SK-N-MC (cell line): ENCODE measurements at regions not wholly inside any gene's neighbourhood (a gene's known extent, or its start where the extent isn't known, plus 50 kb on each side); places are given as distances from the start of the nearest gene placed in this dataset.
"Not testable (repeated sequence)": the region's sequence is repeated elsewhere in the genome, so short reads cannot be mapped to it uniquely, and the experiment has no call there.

Experiments used
- DNase-seq: peaks from one replicate; pipeline ENCODE4 v3.0.0-alpha.2; 2011; ENCODE audit warnings: low read depth, low spot score
- H3K27ac ChIP-seq: fragments of 200-600 bp; sonication (generic); 2 replicates; pipeline ENCODE4 v1.5.1; 2016; ENCODE audit warnings: mixed run types
- H3K36me3 ChIP-seq: fragments of 200-600 bp; sonication (generic); 2 replicates; pipeline ENCODE4 v1.6.1; 2017; ENCODE audit warnings: antibody characterized with exemption, low read length, mixed read lengths; ENCODE audit not compliant: insufficient read depth
- H3K4me3 ChIP-seq: fragments of 200-600 bp; sonication (generic); 2 replicates; pipeline ENCODE4 v1.5.1; 2016
- H3K9ac ChIP-seq: fragments of 200-600 bp; sonication (generic); 2 replicates; pipeline ENCODE4 v1.8.0; 2017; ENCODE audit warnings: mixed run types, mixed read lengths; ENCODE audit not compliant: insufficient read length
- H3K9me3 ChIP-seq: fragments of 200-600 bp; sonication (generic); 2 replicates; pipeline ENCODE4 v1.6.1; 2017; ENCODE audit warnings: low read depth, mild to moderate bottlenecking, antibody characterized with exemption, low read length, moderate library complexity, mixed read lengths
- EZH2 ChIP-seq: fragments of 200-600 bp; sonication (generic); IDR thresholded peaks from one replicate; pipeline ENCODE4 v1.6.1; 2017; ENCODE audit warnings: antibody characterized with exemption
- FOXP2 ChIP-seq: optimal IDR thresholded peaks from 2 replicates; pipeline ENCODE3; 2011; ENCODE audit warnings: mild to moderate bottlenecking, moderate library complexity; ENCODE audit not compliant: insufficient read depth; ENCODE audit errors: extremely low read length, control extremely low read depth
- POLR2AphosphoS5 ChIP-seq: IDR thresholded peaks from 2 replicates; pipeline ENCODE4 v1.6.1; 2012; ENCODE audit warnings: mild to moderate bottlenecking, low read depth, low read length, borderline replicate concordance

DNA sequence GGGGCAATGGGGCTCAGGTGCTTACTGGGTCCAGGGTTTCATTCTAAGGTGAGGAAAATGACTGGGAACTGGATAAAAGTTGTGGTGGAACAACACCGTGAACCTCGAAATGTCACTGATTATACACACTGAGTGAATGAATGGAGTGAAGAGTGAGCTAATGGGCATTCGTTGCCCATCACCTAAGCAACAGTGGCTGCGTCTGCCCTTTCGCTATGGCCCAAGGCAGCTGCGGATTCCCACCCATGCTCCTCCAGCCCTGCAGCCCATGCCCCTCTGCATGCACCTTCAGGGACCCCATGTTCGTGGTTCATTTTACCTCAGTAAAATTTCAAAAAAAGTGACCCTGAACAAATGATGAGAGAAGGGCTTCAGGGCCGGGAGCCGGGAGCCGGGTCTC is 196.3 kb downstream of the CTTN start:
- TF ChIP-seq FOXP2 (no peak), POLR2AphosphoS5 (no peak), EZH2 (no peak)
- no peaks in the 10 kb centered on the region for H3K9me3 ChIP-seq
- no peaks in the 10 kb centered on the region for H3K36me3 ChIP-seq
- no peak overlapping the region for H3K27ac ChIP-seq
- no peak overlapping the region for H3K4me3 ChIP-seq
- H3K9ac ChIP-seq: no peak overlapping the region
- DNase-seq: no peak

DNA sequence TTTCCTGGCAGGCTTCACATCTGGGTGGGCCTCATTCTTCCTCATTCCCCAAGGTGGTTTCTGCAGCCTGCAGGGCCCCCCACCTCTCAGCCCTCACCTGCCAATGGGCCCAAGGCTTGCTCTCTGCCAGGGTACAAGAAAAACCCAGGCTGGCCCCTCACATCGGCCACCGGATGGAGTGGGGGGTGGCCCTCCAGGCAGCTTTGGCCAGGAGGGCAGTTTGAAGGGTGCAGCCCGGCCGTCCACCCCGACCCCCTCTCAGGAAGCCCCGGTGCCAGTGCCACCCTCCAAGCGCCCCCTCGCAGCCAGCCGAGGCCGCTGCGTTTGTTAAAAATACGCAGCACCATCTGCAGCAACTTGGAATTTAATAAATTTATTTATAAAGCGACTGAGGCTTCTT is 196.7 kb downstream of the CTTN start:
- H3K4me3 ChIP-seq: no peak overlapping the region

DNA sequence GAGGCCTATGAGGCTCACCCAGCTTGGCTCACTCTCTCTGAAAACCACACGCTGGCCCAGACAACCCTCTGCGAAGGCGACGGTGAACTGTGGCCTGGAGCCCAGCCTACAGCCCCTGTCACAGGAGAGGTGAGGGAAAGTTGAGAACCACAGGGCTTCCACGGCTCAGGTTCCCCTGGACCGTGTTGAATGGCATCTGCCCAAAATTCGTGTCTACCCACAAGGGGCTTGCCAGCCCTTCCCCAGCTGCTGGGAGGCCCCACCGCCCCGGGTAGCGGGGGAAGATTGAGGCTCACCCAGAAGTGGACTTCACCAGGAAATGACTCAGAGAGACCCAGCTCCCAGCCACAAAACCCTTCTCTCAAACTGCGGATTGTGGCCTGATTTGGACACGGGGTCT is 197.1 kb downstream of the CTTN start:
- Histone ChIP-seq H3K4me3 (no peak overlapping the region), H3K9me3 (no peaks in the 10 kb centered on the region), H3K36me3 (no peaks in the 10 kb centered on the region), H3K27ac (no peak overlapping the region), H3K9ac (no peak overlapping the region)
- no peak for DNase-seq
- TF ChIP-seq POLR2AphosphoS5: no peak

More for the DNA sequence above, 196.7 kb downstream of the CTTN start:
- H3K36me3 ChIP-seq: no peaks in the 10 kb centered on the region
- no peak for TF ChIP-seq FOXP2
- TF ChIP-seq EZH2: no peak
- TF ChIP-seq POLR2AphosphoS5: no peak
- no peak for DNase-seq
- H3K27ac ChIP-seq: no peak overlapping the region
- H3K9me3 ChIP-seq: no peaks in the 10 kb centered on the region
- H3K9ac ChIP-seq: no peak overlapping the region

GRCh38 chr11:70596091-70596490 is 197.8 kb downstream of the CTTN start:
- no peaks in the 10 kb centered on the region for H3K36me3 ChIP-seq
- no peak overlapping the region for H3K27ac ChIP-seq
- H3K9ac ChIP-seq: no peak overlapping the region
- DNase-seq: no peak
- H3K9me3 ChIP-seq: no peaks in the 10 kb centered on the region
- TF ChIP-seq POLR2AphosphoS5 (no peak), FOXP2 (no peak), EZH2 (no peak)
- H3K4me3 ChIP-seq: no peak overlapping the region

DNA sequence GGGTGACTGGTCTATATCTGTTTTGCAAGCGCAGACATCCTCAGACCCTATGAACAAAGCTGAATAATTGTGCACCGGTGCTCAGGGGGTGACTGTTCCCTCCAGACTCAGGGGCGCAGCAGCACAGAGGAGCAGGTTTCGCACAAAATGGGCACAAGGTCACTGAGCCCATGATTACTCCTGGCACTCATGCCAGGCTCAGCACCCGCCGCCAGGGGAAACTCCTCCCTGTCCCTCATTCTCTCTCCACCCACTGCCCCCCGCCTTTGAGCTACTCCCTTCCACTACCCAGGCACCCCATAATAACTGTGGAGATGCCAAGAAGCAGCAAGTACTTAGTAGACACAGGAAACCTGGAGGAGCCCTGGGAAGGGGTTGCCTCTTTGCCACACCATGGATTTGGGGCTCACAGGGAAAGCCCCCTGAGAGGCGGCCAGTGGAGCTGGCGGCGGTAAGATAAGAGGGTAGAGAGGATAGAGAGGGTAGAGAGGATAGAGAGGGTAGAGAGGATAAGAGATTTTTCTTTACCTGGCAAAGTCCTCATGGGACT is 198.8 kb downstream of the CTTN start:
- no peak for DNase-seq
- no peak overlapping the region for H3K4me3 ChIP-seq
- H3K9me3 ChIP-seq: no peaks in the 10 kb centered on the region
- no peak overlapping the region for H3K9ac ChIP-seq
- no peak overlapping the region for H3K27ac ChIP-seq
- TF ChIP-seq EZH2 (no peak), FOXP2 (no peak), POLR2AphosphoS5 (no peak)
- H3K36me3 ChIP-seq: no peaks in the 10 kb centered on the region

DNA sequence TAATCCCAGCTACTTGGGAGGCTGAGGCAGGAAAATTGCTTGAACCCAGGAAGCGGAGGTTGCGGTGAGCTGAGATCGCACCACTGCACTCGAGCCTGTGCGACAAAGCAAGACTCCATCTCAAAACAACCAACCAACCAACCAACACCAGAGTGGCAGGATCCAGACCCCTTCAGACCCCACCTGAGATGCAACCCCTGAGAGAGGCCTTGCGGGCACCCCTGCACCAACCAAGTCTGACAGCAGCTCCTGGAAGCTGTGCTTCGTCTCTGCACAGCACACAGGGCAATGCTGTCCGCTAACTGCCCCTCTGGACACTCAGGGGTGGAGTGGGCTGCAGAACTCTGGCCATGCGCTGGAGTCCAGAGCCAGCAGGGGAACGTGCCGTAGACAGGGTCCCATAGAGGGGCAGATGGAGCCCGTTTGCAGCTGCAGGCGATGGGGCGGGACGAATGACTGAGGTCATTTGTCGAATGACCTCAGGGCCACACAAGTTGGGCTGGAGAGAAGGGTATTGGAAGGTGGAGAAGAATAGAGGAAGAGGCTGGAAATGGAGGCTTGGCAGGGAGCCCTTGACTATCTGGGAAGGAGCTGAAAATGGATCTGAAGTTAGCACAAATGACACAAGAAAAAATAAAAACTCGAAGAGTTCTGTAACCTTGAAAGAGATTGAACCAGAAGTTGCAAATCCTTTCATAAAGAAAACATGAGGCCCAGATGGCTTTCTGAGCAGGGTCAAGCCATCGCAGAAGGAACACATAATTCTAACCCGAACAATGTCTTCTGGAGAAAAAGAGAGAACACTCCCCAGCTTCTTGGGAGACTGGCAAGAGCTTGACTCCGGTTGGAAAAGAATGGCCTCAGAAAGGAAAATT is 199.7 kb downstream of the CTTN start:
- H3K9me3 ChIP-seq: no peaks in the 10 kb centered on the region
- TF ChIP-seq FOXP2 (no peak), POLR2AphosphoS5 (no peak), EZH2 (no peak)
- no peaks in the 10 kb centered on the region for H3K36me3 ChIP-seq
- H3K9ac ChIP-seq: no peak overlapping the region
- H3K4me3 ChIP-seq: no peak overlapping the region
- no peak overlapping the region for H3K27ac ChIP-seq
- DNase-seq: no peak

GRCh38 chr11:70600911-70601415 is 202.6 kb downstream of the CTTN start:
- H3K27ac ChIP-seq, H3K9ac ChIP-seq, DNase-seq, H3K36me3 ChIP-seq, H3K9me3 ChIP-seq, H3K4me3 ChIP-seq: not testable (repeated sequence)

- Histone ChIP-seq H3K27ac (no peak overlapping the region), H3K36me3 (no peaks in the 10 kb centered on the region), H3K9me3 (no peaks in the 10 kb centered on the region), H3K4me3 (no peak overlapping the region), H3K9ac (no peak overlapping the region)
- TF ChIP-seq EZH2: no peak
- TF ChIP-seq POLR2AphosphoS5: no peak
- TF ChIP-seq FOXP2: no peak
- no peak for DNase-seq
Observed at GRCh38 chr11:70601861-70602538, 203.7 kb downstream of the CTTN start.
